ENCODE measurements at regions not wholly inside any gene's neighbourhood (a gene's known extent, or its start where the extent isn't known, plus 50 kb on each side); places are given as distances from the start of the nearest gene placed in this dataset.

DNA sequence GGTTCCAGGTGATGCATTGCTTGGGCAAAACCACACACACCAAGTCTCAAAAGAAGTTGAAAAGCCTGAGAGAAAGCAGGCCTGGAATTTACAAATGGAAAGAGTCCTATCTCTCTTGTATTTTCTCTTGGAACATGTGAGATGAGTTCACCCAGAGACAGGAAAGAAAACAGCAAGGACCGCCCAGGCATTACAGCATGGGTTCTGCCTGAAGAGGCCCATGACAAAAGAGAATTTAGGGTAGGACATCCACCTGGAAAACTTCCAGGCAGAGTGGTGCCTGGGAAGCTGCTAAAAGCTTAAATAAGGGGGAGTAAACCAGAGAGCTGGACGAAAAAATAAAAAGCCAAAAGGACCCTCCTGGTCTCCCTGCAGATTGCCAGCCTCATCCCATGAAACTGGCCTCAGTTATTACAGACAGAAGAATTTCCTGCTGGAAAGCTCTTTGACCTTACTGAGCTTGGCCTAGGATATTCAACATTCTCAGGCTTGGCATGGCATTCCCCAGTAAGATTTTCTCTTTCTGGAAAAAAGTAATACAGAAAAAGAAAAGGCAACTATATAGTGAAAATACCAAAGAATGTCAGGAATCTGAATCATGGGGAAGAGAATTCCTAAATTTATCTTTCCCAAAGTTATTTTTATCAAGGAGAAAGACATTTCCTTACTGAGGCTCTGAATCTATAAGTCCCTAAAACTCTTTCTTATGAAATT lies 121.3 kb upstream of the NUDT4 start:
- no peak for DNase-seq

DNA sequence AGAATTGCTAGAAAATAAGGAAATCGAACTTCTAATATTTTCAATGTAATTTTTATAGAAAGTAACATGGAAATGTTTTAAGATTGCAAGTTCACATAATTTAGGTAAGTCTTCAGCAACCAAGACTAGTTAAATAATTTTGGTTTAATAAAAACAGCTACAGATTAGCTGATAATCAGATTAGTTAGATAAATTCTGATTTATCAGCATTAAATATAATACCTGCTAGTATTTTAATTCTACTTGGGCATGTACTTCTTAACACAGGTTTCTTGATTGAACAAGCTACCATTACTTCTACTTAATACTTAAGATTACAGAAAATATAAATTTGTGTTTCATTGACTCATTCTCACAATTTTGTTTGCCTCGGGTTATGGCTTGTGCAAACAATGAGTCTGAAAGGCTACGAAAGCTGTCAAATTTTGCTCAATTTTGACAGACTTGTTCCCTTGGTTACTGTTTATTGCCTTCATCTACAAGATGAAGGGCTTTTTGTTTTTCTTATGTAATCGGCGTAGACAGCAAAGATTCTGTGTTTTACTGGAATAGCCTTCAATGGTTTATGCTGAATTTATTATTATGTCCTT lies 116.1 kb upstream of the NUDT4 start:
- DNase-seq = no peak

DNA sequence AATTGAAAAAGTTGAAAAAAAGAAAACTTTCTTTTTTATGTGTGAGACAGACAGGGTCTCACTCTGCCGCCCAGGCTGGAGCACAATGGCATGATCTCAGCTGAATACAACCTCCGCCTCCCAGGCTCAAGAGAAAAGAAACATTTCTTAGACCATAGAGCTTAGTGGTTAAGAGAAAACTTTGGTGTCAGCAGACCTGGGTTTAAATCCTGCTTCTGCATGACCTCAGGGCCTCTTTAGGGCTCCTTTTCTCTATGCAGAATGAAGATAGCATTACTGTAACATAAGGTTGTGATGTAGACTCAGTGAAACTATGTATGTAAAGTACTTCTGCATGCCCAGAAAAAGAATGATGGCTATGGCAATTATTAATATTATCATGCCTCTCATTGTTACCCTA lies 104.7 kb upstream of the NUDT4 start:
- peak; percentile 4 for DNase-seq

DNA sequence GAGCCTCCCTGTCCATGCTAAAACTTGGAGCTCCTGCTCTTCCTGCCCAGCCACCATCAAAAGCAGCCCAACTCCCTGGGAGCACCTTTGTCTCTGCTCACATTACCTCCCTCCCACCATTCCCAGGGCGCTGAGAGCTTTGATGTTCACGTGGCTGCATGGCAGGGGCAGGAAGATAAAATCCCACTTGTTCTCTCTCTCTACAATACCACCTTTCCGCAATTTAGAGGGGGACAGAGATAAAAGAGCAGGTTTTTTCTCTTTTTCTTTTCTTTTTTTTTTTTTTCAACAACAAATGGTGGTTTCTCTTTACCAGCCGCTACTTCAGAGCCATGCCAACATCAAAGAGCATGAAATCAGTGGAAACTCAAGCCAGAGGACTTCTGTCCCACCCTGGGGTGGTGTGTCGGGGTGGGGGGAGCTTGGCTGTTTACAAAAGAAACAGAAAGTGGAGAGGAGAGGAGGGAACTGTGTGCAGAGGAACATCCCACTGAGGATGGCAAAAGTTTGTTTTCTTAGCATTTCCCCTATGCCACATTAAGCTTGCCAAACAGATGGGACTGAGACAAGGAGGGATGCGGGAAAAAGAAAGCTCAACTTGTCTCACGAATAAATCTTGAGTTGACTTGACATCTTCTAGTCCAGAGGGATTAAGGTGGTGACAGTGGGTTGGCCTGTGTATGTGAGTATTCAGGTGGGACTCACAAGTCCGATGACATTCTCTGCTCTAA lies 103.7 kb upstream of the NUDT4 start:
- DNase-seq = no peak

DNA sequence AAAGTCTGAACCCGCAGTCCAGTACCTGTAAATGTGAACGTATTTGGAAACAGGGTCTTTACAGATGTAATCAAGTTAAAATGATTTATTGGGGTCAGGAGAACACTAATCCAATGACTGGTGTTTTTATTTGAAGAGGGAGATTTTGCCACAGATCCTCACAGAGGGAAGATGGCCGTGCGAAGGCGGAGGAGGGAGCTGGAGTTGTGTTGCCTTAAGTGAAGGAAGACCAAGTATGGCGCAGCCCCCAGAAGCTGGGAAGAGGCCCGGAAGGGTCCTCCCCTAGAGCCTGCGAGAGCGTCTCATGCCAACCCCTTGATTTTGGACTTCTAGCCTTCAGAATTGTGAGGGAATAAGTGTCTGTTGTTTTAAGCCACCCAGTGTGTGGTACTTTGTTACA lies 102.8 kb upstream of the NUDT4 start:
- DNase-seq = no peak

DNA sequence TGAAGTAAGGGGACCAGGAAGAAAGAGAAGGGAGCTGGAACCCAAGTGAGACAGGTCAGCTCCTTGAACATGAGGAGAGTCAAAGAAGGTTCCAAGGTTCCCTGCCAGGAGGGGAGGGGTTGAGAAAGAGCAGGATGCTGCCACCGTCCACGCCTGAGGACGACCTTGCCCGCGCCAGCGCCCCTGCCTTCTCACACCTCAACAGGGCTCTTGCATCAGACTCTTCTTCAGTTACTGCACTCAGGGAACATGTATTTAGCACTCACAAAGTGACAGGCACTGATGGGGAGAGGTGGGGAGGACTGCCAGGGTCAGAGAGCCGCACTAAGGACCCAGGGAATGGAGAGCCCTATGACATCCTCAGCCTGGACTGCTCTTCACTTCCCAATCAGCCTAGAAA lies 102.1 kb upstream of the NUDT4 start:
- no peak for DNase-seq

DNA sequence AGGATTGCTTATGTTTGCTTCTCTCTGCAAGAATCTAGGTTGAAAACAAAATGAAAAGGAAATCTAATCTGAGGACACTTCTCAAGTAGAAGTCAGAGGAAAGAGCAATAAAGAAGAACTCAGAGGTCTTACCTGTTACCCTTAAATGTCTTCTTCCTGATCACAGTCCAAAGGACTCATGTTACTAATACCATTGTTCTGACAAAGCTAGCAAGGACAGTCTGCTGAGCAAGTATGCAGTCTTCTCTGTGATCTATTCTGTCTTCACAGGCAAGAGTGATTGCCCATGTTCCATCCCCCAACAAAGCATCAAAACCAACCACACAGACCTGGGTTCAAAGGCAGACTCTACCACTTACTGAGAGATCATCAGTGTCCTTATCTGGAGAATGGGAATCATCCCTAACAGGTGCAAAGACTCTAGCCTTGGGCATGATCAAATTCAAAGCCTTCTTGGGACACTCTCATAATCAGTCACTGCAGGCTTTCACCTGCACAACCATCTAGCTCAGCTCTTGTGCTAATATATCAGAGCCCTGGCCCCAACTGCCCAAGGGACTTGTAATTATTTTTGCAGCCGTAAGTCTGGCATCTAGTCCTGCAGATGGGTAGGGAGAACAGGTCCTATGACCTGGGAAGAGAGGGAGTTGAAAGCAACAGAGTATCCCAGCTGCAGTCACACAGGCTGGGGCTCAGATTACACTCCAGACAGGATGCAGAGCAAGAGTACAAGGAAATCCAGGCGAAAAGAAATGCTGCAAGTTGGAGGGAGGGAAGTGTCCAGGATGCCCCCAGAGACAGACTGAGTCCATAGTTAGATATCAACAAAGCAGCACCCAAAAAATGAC lies 97.9 kb upstream of the NUDT4 start:
- no peak for DNase-seq

DNA sequence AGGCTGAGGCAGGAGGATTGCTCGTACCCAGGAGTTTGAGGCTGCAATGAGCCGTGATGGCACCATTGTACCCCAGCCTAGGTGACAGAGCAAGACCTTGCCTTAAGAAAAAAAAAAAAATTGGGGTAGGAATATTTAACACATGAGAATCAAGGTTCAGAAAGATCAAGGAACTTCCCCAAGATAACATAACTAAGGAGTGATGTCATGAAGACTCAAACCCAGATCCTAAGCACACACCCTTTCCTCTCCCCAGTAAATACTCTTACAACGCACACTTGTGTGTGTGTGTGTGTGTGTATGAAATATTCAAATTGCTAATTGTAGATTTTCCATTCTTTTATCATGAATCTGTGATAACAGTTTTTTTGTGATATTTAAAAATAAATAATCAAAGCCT lies 90.6 kb upstream of the NUDT4 start:
- no peak for DNase-seq

DNA sequence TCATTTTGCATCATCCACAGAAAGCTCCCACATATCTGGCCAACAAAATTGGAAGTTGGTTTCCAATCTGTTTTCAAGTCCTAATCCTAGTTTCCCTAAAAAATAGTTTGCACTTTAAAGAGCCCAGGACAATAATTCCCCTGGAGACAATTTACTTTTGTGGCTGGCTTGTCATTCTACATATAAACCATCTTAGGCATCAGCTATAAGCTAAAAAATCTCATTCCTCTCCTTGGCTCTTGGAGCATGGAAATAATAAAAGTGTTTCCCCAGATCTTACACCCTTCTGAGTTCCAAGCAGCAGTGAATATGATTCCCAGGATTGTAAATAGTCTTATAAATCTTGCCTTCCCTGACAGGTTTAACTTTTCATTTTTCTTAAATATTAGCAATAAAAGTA lies 89.1 kb upstream of the NUDT4 start:
- DNase-seq = no peak

DNA sequence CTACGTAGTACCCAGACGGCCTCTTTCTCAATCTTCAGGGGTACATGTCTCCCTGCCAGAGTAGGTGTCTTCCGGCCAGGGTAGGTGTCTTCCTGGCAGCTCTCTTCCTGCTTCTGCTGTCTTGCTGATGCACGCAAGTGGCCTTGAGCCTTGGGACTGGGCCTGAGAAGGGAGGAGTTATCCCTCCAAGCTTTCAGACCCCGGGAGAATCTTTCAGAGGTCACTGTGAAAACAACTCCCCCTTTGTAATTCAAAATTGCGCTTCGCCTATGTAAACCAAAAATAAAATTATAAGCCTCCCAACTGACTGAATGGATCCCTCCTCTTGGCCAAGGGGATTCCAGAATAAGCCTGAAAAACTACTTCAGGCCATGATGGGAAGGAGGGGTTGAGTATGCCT lies 87.3 kb upstream of the NUDT4 start:
- no peak for DNase-seq

DNA sequence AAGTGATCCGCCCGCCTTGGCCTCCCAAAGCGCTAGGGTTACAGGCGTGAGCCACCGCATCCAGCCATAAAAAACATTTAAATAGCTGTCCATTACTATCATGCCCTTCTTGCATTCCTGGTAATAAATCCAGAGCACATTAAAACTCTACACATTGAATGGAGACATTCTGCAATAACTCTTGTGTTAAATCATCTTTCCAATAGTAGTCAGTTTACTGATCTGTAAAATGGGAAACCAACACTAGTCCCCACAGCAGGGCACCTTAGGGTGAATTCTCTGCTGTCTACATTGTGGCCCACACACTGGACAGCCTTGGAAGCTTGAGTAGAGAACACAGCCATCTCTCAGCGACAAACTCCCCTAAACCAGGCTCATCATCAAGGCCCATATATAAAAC lies 85.5 kb upstream of the NUDT4 start:
- DNase-seq = no peak

DNA sequence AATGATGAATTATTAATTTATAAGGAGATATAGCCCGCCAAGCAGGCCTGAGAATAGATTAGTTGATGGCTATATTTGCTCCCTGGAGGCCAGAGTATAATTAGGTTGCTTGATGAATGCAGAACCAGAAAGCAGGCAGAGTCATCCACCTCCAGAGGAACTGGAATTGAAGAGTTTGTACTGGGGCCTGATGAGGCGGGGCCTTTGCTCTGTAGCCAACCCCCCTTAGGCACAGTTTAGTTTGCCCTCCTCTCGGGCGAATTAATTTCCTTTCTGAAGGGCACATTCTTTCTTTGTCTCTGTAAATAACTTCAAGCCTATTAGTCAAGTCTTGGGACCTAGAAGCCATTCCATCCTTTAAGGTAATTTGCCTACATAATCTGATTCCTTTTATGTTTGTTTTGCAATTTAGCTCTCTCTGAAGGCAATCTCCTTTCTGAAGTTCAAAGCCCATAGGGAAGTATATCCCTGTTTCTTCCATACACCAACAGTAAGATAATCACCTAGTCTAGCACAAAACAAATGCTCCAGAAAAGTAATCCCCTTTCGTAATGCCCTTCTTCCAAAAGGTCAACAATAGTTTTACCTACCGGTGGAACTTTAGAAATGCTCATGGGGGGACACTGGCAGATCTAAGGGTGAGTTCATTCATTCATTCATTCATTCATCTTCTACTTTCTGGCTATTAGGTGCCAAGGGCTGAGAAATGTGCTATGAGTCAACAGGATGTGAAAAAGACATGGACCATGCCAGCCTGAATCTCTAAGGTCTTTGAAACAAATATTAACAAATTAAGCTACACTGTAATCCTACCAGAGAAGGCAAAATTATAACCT lies 84.8 kb upstream of the NUDT4 start:
- DNase-seq = no peak

DNA sequence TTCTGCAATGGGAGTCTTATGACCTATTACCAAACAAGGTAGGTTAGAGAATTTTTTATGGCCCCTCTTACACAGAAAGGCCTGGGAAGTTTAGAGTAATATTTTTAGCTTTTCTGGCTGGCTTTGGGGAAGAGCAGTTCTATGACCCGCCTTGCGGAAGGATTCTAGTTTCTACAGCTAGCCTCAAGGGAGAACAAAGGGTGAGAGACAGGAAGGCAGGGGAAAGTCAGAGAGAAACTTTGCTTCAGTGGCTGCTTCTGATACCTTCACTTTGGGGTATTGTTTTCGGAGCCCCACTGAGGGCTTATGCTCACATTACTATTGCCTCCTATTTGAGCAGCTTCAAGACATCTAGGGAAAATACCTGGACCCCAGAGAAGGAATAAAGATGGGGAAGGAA lies 80.7 kb upstream of the NUDT4 start:
- DNase-seq = no peak

DNA sequence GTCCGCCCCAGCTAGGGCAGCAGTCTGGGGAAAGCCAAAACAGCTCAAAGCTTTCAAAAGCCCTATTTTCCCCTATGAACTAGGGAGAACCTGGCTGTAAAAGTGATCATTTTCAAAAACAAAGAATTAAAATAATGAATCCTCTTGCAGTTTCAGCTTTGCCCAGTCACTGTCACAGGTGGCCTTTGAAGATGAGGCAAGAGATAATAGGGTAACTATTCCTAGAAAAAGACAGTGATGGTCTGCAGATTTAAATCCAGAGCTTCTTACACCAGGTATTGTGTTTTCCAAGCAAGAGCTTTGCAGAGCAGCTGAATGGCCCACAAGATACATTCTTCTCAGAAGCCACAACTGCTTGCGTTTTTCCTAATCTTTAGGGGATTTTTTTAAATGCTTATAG lies 80.2 kb upstream of the NUDT4 start:
- no peak for DNase-seq

DNA sequence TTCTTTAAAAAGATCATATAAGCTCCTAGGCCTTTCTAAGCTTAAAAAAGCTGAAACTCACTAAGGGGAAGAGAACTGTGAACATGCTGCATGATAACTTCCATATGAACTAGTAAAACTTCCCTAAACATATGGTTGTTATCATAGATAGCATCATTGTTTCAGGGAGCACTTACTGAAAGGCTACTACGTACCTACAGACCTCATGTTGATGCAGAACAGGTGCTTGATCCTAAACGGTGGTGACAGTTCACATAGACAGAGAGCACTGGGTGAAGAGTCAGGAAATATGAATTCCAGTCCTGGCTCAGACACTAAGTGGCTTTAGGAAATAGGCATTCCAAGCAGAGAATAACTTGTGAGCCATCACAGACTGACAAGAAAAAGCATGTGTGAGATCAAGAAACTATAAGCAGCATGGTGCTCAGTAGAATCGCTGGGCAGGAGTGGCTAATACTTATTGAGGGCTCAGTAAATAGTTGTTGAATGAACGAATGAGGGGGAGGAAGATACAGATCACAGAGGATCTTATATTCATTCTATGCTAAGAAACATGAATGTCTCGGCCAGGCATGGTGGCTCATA lies 78.4 kb upstream of the NUDT4 start:
- DNase-seq = no peak

DNA sequence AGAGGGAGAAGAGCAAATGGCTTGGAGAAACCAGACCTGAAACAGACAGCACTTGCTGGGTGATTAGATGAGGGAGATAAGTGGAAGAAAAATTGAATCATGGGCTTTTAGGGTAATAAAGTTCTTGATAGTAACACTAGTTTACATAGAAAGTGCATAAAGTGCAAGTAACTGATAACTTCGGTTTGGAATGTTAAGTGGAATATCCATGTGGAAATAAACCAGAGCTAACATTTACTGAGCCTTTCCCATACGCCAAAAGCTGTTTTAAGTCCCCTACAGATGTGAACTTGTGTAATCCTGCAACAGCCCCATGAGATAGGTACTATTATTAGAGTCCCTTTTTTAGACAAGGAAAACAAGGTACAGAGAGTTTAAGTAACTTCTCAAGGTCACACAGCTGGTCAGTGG lies 77.1 kb upstream of the NUDT4 start:
- DNase-seq = no peak

DNA sequence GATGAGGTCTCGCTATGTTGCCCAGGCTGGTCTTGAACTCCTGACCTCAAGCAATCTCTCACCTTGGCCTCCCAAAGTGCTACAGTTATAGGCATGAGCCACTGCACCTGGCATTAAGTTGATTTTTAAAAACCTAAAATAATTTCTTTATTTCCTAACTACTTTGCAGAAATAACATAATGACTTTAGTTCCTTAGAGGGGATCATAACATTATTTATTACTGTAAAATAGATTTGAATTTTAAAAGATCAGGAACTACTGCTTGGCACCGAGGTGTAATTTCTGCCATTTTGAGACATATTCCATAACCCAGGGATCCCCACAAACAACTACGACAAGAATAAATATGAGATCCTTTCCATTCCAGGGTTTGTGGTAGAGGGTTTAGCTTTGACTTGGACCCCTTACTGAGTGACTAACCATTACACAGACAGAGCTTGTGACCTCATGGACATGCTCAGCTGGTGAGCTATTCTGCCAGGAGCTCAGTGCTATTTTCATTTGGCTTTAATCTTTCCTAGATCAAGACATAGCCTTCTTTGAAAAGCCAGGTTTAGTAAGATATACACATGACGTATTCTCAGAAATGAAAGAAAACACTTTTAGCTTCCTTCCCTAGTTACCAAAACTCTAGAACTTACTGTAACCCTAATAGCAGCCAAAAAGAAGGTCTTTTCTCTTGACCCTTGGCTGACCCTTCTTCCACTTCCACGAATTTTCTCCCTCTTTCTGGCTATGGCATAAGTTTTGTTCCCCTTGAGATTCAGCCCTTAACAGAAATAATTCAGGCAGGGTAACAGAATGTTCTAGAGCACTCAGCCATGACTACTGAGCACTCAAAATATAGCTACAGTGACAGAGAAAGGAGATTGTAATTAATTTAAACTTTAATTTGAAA lies 75.1 kb upstream of the NUDT4 start:
- DNase-seq = no peak

DNA sequence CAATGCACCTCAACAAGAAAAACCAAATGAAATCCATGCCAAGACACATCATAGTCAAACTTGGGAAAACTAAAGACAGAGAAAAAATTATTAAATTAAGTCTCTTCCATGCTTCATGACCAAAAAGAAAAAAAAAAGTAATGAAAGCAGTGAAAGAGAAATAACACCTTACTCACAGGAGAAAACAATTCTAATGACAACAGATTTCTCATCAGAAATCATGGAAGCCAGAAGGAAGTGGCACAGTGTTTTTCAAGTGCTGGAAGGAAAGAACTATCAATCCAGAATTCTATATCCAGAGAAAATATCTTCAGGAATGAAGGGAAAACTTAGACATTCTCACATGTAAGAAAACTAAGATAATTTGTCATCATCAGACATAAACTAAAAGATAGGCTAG lies 71.1 kb upstream of the NUDT4 start:
- DNase-seq = no peak

DNA sequence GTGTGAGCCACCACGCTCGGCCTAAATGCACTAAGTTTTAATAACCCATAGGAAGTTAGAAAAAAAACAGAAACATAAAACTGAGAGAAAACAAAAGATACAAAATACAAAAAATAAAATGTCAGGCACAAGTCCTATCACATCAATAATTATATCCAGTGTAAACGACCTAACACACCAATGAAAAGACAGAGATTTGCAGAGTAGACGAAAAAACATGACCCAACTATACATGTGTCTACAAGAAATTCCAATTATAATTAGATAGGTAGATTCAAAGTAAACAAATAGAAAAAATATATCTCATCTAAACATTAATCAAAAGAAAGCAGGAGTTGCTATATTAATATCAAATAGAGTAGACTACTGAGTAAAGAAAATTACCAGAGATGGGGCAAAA lies 69.4 kb upstream of the NUDT4 start:
- no peak for DNase-seq

DNA sequence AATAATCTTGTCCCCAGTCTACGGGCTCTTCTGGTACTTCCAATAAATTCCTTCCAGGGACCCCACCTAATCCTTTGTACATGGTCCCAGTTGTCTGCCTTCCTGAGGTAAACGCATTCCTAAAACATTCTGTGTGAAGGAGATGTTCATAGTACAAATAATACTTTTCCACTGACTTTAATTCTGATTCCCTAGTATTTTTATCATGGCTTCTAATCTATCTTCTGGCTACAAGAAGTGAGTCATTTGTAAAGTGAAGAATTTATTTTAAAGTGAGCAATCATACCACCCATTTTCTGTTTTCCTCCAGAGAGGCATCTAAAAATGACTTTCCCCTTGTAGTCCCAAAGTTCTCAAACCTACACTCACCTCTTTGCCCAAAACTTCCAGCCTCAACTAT lies 65.9 kb upstream of the NUDT4 start:
- DNase-seq = no peak

DNA sequence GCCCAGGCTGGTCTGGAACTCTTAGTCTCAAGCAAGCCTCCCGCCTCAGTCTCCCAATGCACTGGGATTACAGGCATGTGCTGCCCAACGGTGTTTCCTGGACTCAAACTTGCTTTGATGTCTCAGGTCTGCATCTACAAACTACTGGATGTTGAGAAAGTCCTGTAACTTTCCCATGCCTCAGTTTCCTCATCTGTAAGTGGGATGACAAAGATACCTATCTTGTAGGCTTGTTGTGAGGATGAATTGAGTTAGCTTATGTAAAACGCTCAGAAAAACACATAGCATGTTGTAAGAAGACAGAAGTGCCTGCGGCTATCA lies 63.6 kb upstream of the NUDT4 start:
- no peak for DNase-seq

All from RPMI8226 (cell line).